ELR (cell line): ENCODE measurements at regions not wholly inside any gene's neighbourhood (a gene's known extent, or its start where the extent isn't known, plus 50 kb on each side); places are given as distances from the start of the nearest gene placed in this dataset.
"Not testable (repeated sequence)": the region's sequence is repeated elsewhere in the genome, so short reads cannot be mapped to it uniquely, and the experiment has no call there.

Experiments
- DNase-seq: peaks from one replicate; pipeline ENCODE4 v3.0.0-alpha.2; 2015; ENCODE audit warnings: low read depth

DNA sequence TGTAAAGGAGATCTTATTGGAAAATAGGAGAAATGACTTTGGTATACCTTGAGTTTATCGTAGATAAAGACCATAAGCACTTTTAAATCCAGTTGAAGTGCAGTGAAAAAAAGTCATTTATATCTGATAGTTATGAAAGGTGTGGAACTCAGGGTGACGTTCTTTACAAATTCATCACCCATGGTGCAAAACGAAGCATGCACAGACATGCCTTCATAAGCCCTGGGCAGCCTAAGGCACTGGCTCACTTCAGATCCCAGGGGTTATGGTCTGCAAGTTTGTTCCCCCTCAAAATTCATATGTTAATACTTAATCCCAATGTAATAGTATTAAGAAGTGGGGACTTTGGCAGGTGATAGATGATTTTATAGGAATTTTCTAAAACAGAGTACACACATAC, 1216.4 kb upstream of the USP15 start:
- no peak for DNase-seq

- DNase-seq, result no peak
Observed at GRCh38 chr12:61044766-61045165, 1215.4 kb upstream of the USP15 start.

GRCh38 chr12:61070640-61071414, 1189.4 kb upstream of the USP15 start:
- DNase-seq, result no peak

DNA sequence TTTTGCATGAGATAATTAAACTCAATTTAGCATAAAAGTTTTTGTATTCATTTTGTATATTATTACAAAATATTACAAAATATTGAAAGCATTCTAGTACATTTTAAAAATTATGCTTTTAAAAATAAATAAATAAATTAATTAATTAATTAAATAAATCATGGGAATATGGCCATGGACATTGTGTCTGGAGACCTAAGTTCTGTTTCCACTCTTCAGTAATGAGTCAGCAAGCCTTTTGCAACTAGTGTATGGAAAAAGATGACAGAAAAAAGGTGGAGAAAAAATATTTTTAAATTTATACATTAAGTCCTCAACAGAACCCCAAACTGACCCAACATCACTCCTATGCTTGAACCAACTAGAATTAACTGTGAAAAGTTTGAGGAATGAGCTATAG, 1187.5 kb upstream of the USP15 start:
- no peak for DNase-seq

- DNase-seq, result no peak
Observed at GRCh38 chr12:61095111-61095510, 1165.1 kb upstream of the USP15 start.

DNA sequence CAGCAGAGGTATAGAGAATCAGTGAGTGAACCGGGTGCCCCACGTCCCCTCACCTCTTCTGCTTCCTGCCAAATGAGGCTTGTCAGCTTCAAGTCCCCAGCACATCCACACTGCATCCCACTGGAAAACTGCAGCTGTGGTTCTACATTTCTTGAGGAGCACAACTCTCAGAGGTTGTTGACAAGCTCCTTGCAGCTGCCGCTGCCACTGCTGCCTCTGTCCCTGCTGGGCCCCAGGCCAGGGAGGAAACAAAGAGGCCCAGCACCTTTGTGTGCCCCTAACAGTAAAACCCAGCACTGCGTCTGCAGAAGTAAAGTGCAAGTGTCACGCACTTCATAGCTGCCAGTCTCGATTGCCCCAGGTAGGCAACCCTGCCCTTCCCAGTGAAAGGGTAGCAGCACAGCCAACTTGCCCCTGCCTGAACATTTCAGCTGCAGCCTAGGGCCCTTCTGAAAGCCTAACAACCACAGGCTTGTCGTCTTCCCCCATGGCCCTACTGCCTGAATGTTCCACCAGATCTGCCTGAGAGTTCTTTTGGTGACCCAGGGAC, 1162.1 kb upstream of the USP15 start:
- no peak for DNase-seq

- DNase-seq, result no peak
Observed at GRCh38 chr12:61107118-61107517, 1153.1 kb upstream of the USP15 start.

DNA sequence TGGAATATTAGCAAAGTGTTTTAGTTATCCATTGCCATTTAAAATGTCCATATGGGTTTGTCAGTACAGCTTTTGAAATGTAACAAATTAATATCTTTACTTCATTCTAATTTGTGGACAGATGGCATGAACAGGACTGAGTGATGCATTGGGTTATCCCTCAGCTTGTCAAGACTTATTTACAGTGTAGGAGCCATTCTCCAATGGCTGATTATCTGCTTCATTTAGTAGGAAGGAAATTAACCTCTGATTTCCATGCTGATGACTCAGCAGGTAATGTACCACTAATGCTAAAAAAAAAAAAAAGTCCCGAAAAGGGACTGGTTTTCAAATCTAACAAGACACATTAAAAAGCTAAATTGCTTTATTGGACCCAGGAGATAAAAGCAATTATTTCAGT, 1149.0 kb upstream of the USP15 start:
- DNase-seq, result no peak

- no peak for DNase-seq
Observed at GRCh38 chr12:61137677-61138414, 1122.4 kb upstream of the USP15 start.

DNA sequence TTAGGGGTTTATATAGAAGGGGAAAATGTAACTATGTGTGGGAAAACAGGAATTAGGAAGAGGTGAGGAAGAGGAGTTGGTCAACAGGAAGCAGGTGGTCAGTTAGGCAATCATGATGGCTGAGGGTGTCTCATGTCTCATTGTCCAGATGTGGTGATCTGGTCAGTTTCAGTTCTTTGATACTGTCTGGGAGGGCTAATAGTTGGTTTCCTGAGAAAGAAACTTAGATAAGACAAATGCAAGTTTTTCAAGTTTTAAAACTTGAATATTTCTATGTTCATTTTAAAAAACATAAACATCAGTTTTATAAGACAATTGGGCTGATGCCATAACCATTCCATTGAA, 1121.8 kb upstream of the USP15 start:
- DNase-seq, result no peak

DNA sequence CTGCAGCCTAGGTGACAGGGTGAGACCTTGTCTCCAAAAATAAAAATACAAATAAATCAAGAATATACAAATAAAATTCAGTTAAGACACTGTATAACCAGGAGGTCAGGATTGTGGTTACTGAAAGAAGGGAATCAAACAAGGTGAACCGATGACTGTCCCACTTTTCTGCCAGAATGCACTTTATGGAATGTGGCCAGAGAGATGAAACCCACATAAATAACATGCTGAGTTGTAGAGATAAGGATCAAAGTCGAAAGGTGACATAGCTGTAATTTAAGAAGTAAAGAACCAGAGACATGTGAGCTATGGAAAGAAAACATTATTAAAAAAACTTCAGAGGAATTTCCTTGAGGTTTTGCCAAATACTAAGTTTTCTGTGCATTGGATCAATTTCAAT, 1098.2 kb upstream of the USP15 start:
- no peak for DNase-seq

DNA sequence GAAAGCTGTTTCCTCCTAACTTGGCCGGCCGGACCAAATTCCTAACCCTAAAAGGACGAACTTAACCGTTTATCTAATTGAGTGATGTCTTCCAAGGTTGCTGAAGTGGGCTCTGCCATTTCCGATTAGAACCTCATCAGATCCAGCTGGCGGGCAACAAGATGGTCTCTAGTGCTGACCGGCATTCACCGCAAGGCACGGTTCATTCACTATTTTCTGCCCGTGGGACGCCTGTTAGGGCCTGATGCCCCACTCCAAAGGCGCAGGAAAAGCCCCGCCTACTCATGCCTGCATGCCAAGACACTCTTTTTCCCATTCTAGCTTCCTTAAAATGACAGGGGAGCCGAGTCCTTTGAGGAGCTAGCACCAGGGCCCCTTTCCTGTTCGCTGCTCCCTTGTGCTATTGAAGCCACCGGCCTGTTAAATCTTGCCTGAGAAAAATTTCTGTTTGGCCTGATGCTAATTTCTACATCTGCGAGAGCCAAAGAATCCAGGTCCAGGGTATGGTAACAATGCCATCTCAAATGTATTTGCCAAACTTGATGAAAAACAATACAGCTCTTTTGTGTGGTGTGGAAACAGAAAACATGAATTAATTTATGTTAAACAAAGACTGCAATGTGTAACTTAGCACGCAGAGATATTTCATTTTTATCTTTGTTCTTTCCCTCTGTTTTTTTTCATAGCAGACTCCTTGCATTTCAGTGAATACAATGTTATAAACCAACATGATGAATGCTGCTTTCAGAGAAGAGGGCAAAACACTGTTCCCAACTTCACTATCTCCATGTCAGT, 1071.2 kb upstream of the USP15 start:
- DNase-seq, result no peak

DNA sequence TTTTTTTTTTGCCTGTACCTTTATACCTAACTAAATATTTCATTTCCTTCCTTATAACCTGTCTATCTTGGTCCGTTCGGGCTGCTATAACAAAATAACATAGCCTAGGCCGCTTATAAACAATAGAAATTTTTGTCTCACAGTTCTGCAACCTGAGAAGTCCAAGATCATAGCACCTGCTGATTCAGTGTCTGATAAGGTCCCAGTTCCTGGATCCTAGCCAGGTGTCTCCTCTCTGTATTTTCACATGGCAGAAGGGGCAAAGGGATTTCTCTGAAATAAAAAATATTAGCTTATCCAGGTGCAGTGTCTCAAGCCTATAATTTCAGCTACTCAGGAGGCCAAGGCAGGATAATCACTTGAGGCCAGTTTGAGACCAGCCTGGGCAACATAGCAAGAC, 1046.6 kb upstream of the USP15 start:
- no peak for DNase-seq

- DNase-seq, result no peak
Observed at GRCh38 chr12:61220337-61220736, 1039.9 kb upstream of the USP15 start.

DNA sequence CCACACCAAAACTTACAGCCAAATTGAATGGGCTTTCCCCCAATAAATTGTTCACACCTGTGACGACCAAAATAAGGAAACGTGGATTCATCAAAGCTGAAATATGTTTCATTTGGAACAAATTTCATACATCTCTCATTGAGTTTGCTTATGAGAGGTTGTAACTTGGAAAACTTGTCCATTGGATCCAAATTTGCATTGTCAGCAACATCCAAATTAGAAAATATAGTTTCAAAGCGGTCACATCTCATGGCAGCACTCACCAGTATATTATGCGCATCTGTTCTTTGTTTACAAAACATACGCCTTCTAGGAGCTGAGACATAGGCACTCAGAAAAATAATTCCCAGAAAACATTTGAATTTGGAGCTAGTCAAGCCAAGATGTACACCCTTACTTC, 1028.2 kb upstream of the USP15 start:
- no peak for DNase-seq

- DNase-seq, result no peak
Observed at GRCh38 chr12:61250303-61250702, 1009.9 kb upstream of the USP15 start.

- no peak for DNase-seq
Observed at GRCh38 chr12:61251076-61251475, 1009.1 kb upstream of the USP15 start.

- no peak for DNase-seq
Observed at GRCh38 chr12:61254225-61254624, 1006.0 kb upstream of the USP15 start.

DNA sequence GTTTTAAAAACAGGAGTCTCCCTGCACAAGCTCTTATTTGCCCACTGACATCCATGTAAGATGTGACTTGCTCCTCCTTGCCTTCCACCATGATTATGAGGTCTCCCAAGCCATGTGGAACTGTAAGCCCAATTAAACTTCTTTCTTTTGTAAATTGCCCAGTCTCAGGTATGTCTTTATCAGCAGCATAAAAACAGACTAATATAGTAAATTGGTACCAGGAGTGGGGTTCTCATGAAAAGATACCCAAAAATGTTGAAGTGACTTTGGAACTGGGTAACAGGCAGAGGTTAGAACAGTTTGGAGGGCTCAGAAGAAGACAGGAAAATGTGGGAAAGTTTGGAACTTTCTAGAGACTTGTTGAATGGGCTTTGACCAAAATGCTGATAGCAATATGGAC, 995.9 kb upstream of the USP15 start:
- DNase-seq, result not testable (repeated sequence)

DNA sequence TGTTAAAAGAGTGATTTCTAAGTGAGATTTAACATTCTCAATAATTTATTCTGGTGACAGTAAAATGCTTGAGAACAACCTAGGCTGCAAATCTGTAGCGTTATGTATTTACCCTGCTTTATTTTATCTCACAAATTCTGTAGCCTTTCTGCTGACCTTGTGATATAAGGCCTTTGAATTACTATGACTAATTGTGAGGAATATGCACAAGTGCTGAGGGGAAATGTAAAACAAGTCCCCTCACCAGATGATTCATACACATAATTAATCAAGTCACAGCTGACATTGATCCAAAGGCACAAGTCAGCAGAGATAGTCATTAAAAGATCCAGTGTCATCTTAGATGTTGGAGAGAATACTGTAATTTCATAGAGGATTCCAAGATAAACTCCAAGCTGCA, 992.7 kb upstream of the USP15 start:
- no peak for DNase-seq

DNA sequence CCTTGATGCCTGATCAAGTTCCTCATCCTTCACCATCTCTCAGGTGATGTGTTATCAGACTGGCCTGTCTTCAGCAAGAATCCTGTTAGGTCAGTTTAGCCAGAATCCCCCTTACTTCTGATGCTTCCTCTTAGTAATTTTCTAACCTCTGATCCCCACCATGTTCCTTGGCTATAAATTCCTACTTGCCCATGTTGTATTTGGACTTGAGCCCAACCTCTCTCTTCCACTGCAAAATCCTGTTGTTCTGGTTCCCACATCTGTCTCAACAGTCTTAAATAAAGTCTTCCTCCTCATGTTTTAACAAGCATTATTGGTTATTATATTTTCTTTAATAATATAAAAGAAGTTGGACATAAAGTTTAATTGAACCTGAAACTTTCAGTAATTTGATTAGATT, 987.8 kb upstream of the USP15 start:
- no peak for DNase-seq

- no peak for DNase-seq
Observed at GRCh38 chr12:61282790-61283575, 977.2 kb upstream of the USP15 start.
